ENCODE measurements at regions not wholly inside any gene's neighbourhood (a gene's known extent, or its start where the extent isn't known, plus 50 kb on each side); places are given as distances from the start of the nearest gene placed in this dataset.

DNA sequence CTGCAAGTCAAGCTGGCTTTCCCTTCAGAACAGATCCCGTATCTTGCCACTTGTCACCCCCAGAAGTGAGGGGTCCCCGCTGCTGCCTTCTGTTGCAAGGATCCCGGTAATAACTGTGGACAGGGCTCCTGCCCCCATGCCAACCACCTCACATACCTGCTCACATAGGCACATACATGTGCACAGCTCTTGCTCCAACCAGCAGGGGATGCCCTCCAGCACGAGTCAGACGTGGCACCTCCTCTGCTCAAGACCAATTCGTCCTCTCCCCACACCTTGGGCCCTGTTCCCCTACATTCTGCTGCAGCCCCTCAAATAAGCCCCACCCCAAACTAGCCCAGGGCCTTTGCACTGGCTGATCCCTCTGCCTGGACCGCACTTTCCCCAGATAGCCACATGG lies 163.3 kb downstream of the CRYBB2 start:
- Histone ChIP-seq H3K4me3 (no peak overlapping the region), H3K36me3 (ENCODE audit: low read depth, missing control alignments) (no peaks in the 10 kb centered on the region), H3K27me3 (no peaks in the 10 kb centered on the region), H3K4me1 (no peaks in the 10 kb centered on the region), H3K27ac (no peak overlapping the region), H3K9me3 (no peaks in the 10 kb centered on the region)
- no peak for DNase-seq
- intact Hi-C loops (cut with DNase I; ENCODE audit: low total_unique reads), result no loop called here
- WGBS, 2 donors, result 84 to 89% methylated on average over 4 to 7 of the region's 7 CpGs
- no peak for TF ChIP-seq POLR2A (IDR thresholded peaks at IDR 0.05)
- TF ChIP-seq, protein P1, sequence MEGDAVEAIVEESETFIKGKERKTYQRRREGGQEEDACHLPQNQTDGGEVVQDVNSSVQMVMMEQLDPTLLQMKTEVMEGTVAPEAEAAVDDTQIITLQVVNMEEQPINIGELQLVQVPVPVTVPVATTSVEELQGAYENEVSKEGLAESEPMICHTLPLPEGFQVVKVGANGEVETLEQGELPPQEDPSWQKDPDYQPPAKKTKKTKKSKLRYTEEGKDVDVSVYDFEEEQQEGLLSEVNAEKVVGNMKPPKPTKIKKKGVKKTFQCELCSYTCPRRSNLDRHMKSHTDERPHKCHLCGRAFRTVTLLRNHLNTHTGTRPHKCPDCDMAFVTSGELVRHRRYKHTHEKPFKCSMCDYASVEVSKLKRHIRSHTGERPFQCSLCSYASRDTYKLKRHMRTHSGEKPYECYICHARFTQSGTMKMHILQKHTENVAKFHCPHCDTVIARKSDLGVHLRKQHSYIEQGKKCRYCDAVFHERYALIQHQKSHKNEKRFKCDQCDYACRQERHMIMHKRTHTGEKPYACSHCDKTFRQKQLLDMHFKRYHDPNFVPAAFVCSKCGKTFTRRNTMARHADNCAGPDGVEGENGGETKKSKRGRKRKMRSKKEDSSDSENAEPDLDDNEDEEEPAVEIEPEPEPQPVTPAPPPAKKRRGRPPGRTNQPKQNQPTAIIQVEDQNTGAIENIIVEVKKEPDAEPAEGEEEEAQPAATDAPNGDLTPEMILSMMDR (IDR thresholded peaks at IDR 0.05), result no peak

DNA sequence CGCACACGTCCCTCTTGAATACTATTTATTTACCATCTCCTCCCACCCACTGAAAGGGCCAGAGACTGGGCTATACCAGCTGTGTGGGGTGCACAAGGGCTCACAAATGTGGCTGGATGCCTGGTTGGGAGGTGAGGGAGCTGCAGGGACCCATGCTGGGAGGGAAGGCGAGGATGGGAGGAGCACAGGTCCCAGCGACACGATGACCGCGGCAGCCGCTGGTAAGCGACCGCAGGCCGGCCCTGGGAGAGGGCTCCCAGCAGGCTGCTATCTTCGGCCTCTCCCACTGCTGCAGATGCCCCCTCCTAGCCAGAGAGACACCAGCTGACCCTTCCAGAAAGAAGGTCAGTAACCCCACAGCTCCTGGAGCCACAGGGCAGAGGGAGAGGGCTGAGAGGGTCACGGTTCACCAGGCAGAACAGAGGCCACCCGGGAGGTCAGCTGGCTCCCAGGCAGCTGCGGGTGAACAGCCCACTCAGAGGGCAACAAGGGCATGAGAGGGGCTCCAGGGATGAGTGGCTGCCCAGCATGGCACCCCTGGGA lies 163.9 kb downstream of the CRYBB2 start:
- Histone ChIP-seq H3K4me1 (no peaks in the 10 kb centered on the region), H3K36me3 (ENCODE audit: low read depth, missing control alignments) (no peaks in the 10 kb centered on the region), H3K27ac (no peak overlapping the region), H3K27me3 (no peaks in the 10 kb centered on the region), H3K9me3 (no peaks in the 10 kb centered on the region), H3K4me3 (no peak overlapping the region)
- 75 to 84% methylated on average over 11 to 15 of the region's 15 CpGs for WGBS, 2 donors
- intact Hi-C loops (cut with DNase I; ENCODE audit: low total_unique reads), result no loop called here
- TF ChIP-seq, protein P1 (IDR thresholded peaks at IDR 0.05), result no peak
- no peak for TF ChIP-seq POLR2A (IDR thresholded peaks at IDR 0.05)
- no peak for DNase-seq

DNA sequence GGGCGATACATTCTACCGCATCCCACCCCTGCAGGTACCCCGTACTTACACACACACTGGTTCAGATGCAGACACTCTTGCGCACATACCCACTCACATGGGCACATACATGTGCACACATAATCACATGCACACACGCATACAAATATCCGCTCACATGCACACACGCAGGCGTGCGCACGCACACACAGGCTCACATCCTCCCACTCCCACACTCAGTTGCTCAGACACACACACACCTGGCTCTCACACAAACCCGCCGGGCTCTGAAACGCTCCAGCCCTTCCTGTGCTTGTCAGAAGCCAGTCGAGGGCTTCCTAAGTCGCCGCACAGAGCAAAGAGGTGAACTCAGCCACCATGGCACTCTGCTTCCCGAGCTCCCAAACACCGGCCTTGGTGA lies 164.5 kb downstream of the CRYBB2 start:
- H3K4me1 ChIP-seq, result no peaks in the 10 kb centered on the region
- no peaks in the 10 kb centered on the region for H3K9me3 ChIP-seq
- no peaks in the 10 kb centered on the region for H3K27me3 ChIP-seq
- H3K36me3 ChIP-seq (ENCODE audit: low read depth, missing control alignments), result no peaks in the 10 kb centered on the region
- DNase-seq, result no peak
- 88 to 90% methylated on average over 13 to 18 of the region's 18 CpGs for WGBS, 2 donors
- intact Hi-C loops (cut with DNase I; ENCODE audit: low total_unique reads), result no loop called here
- TF ChIP-seq, protein P1 (IDR thresholded peaks at IDR 0.05), result no peak
- TF ChIP-seq POLR2A (IDR thresholded peaks at IDR 0.05), result no peak
- no peak overlapping the region for H3K4me3 ChIP-seq
- no peak overlapping the region for H3K27ac ChIP-seq

GRCh38 chr22:25386538-25386884 lies 167.1 kb downstream of the CRYBB2 start:
- Histone ChIP-seq H3K27ac (no peak overlapping the region), H3K9me3 (no peaks in the 10 kb centered on the region), H3K27me3 (no peaks in the 10 kb centered on the region), H3K4me1 (peaks cover 3% of the 10 kb centered on the region), H3K36me3 (ENCODE audit: low read depth, missing control alignments) (no peaks in the 10 kb centered on the region), H3K4me3 (no peak overlapping the region)
- WGBS, 2 donors, result 88 to 90% methylated on average over 9 of the region's 9 CpGs
- DNase-seq, result no peak
- TF ChIP-seq POLR2A (IDR thresholded peaks at IDR 0.05), result no peak
- TF ChIP-seq, protein P1 (IDR thresholded peaks at IDR 0.05), result no peak
- intact Hi-C loops (cut with DNase I; ENCODE audit: low total_unique reads), result no loop called here

DNA sequence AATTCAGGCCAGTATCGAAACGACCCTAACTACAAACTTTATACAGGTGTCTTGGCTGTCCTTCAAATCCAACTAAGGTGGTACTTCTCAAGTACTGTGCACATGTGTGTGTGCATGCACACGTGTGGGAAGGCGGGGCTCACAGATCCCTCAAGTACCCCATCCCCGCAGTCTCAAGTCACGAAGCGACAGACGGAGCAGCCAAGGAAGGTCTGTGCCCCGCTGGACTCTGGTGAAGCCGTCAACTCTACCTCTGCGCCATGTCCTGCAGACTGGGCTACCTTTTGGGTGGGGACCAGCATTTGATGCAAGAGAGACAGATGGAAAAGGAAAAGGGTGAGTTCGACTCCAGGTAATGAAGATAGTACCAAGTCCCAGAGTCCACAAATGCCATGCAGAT lies 169.0 kb downstream of the CRYBB2 start:
- no peak for DNase-seq
- 95 to 96% methylated on average over 12 of the region's 12 CpGs for WGBS, 2 donors
- no peaks in the 10 kb centered on the region for H3K9me3 ChIP-seq
- H3K4me1 ChIP-seq, result peaks cover 3% of the 10 kb centered on the region
- intact Hi-C loops (cut with DNase I; ENCODE audit: low total_unique reads), result no loop called here
- H3K36me3 ChIP-seq (ENCODE audit: low read depth, missing control alignments), result no peaks in the 10 kb centered on the region
- TF ChIP-seq, protein P1 (IDR thresholded peaks at IDR 0.05), result no peak
- TF ChIP-seq POLR2A (IDR thresholded peaks at IDR 0.05), result no peak
- H3K4me3 ChIP-seq, result no peak overlapping the region
- H3K27ac ChIP-seq, result no peak overlapping the region
- H3K27me3 ChIP-seq, result no peaks in the 10 kb centered on the region
